GM21825 (cell line): ENCODE measurements at regions not wholly inside any gene's neighbourhood (a gene's known extent, or its start where the extent isn't known, plus 50 kb on each side); places are given as distances from the start of the nearest gene placed in this dataset.

Experiments used
- ATAC-seq: cut with Tn5 transposase; IDR thresholded peaks from one replicate; pipeline ENCODE4 v1.9.1; 2021; ENCODE audit warnings: mild to moderate bottlenecking, moderate library complexity; ENCODE audit not compliant: unreplicated experiment

- no peak for ATAC-seq
These were observed 905.6 kb downstream of the TMEM182 start for GRCh38 chr2:103667335-103667884.

GRCh38 chr2:103669531-103669930 lies 907.7 kb downstream of the TMEM182 start:
- no peak for ATAC-seq
